GM12891 (cell line): ENCODE measurements at regions not wholly inside any gene's neighbourhood (a gene's known extent, or its start where the extent isn't known, plus 50 kb on each side); places are given as distances from the start of the nearest gene placed in this dataset.

ENCODE experiments used
- DNase-seq: peaks from one replicate; pipeline ENCODE4 v3.0.0; 2011; ENCODE audit warnings: low spot score; ENCODE audit not compliant: insufficient read length
- FAIRE-seq: peaks from 2 replicates; lab custom pipeline; 2011; peaks lifted over from hg19 to GRCh38; lab: Jason Lieb, UNC
- PAX5 ChIP-seq: IDR thresholded peaks from 2 replicates; pipeline ENCODE4 v1.6.1; 2011; ENCODE audit warnings: low read length, moderate library complexity, mild to moderate bottlenecking; ENCODE audit not compliant: insufficient read depth, severe bottlenecking
- POLR2A ChIP-seq: IDR thresholded peaks from 2 replicates; pipeline ENCODE4 v1.6.1; 2011; ENCODE audit warnings: low read depth, low read length, control low read depth
- POLR2AphosphoS5 ChIP-seq: IDR thresholded peaks from 2 replicates; pipeline ENCODE4 v1.6.1; 2011; ENCODE audit warnings: low read depth, low read length, control low read depth
- POU2F2 ChIP-seq: IDR thresholded peaks from 2 replicates; pipeline ENCODE4 v1.6.1; 2011; ENCODE audit warnings: low read depth, mild to moderate bottlenecking, control low read depth, low read length, moderate library complexity
- SPI1 ChIP-seq: IDR thresholded peaks from 2 replicates; pipeline ENCODE4 v1.6.1; 2011; ENCODE audit warnings: low read depth, low read length, control low read depth
- TAF1 ChIP-seq: IDR thresholded peaks from 2 replicates; pipeline ENCODE4 v1.6.1; 2011; ENCODE audit warnings: low read depth, low read length, control low read depth

DNA sequence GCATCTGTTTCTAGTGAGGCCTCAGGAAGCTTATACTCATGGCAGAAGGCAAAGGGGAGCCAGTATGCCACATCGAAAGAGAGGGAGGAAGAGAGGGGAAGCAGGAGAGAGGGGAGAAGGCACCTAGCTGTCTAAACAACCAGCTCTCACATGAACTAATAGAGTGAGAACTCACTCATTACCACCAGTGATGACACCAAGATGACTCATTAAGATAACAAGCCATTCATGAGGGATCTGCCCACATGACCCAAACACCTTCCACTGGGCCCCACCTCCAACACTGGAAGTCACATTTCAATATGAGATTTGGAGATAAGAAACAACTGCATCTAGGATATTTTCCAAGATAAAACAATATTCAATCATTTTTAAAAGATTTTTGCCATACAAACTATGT, 753.9 kb upstream of the ZEB2 start:
- FAIRE-seq = no peak
- TF ChIP-seq POLR2A (no peak), POLR2AphosphoS5 (no peak), TAF1 (no peak), SPI1 (no peak), POU2F2 (no peak), PAX5 (no peak)
- DNase-seq = no peak

DNA sequence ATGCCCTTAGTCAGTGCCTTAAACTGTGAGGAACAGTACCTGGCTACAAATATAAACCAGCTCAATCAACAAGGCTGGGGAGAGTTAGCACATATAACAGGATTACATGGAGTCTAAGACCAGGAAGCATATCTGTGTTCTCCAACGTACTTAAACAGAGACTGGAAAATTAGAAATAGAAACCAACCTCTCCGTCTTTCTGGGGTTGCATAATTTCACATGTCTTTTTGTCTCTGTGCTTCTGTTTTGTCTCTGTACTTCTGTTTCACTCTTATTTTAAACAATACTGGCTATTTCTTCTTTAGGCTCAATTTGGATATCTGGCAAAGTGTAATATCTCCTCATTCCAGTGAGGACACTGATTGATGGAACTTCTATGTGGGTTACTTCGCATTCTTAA, 749.0 kb upstream of the ZEB2 start:
- no peak for TF ChIP-seq TAF1
- TF ChIP-seq SPI1 = no peak
- TF ChIP-seq POLR2A = no peak
- no peak for TF ChIP-seq POLR2AphosphoS5
- no peak for TF ChIP-seq PAX5
- TF ChIP-seq POU2F2 = no peak
- no peak for FAIRE-seq
- no peak for DNase-seq

DNA sequence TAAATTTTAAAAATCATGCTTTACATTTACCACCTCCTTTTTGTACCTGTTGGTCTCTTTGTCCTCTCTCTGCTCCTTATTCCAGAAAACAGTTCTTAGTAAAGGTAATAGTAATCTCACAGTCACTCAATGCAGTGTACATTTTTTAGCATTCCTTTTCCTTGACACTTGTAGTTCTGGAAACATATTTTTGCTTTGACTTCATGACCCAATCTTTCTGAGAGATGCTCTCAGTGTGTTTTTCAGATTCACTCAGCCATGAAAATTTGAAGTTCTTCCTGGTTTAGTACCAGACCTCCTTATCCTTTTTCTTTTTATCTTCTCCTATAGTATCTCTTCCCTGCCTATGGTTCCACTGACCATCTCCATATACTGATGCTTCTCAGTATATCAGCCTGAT, 747.5 kb upstream of the ZEB2 start:
- no peak for FAIRE-seq
- no peak for TF ChIP-seq POLR2AphosphoS5
- TF ChIP-seq POLR2A = no peak
- no peak for TF ChIP-seq PAX5
- TF ChIP-seq SPI1 = no peak
- TF ChIP-seq TAF1 = no peak
- no peak for TF ChIP-seq POU2F2
- DNase-seq = no peak

DNA sequence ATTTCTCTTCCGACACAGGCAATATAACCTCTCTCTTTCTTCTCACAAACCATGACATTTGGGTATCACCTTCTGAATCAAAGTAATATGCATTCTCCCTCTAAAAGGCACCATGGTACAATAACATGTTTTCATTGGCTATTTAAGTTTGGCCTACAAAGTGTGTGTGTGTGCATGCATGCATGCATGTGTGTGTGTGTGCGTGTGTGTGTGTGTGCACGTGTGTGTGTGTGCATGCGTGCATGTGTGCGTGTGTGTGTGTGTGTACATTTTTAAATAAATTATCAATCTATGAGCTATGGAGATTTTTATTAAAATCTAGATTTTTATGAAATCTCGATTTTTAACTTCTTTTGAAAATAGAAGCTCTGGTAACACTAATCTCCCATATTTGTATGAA, 745.3 kb upstream of the ZEB2 start:
- DNase-seq (no peak), FAIRE-seq (no peak)
- TF ChIP-seq SPI1 (no peak), TAF1 (no peak), POU2F2 (no peak), PAX5 (no peak), POLR2A (no peak), POLR2AphosphoS5 (no peak)

DNA sequence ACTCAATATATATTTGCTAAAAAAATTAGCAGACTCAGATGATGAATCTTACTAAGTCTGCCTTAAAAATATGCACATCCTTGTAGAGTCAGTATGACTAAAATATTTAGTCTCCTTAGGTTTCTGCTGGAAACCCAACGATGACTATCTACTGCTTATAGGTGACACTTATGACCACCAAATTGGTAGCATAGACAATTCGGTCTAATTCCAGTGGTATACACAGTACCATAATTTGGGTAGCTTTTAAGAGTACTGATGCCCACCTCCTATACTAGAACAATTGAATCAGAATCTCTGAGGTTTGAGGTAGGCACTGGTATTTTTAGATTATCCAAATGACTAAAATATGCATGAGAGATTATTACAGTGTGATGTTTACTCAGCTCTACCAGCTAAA, 740.8 kb upstream of the ZEB2 start:
- FAIRE-seq (no peak), DNase-seq (no peak)
- TF ChIP-seq TAF1 (no peak), PAX5 (no peak), POLR2A (no peak), POLR2AphosphoS5 (no peak), SPI1 (no peak)

DNA sequence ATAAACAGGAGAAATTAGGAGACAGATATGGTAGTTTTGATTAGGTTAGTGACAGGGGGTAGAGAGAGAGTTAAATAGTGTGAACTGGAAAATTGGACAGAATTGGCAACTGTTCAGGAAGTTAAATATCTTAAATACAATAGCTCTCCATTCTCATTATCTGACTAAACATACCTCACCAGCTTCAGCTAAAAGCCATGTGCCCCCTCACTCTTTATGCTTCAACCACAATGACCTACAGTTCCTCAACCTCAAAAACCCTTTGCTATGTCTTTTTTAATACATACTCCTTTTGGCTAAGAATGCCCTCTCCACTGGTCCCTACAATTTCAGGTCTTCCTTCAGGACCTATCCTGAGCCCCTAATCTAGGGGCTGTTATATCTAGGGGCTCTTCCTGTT, 740.2 kb upstream of the ZEB2 start:
- no peak for FAIRE-seq
- no peak for DNase-seq
- TF ChIP-seq POLR2A = no peak
- TF ChIP-seq SPI1 = no peak
- no peak for TF ChIP-seq POLR2AphosphoS5
- TF ChIP-seq PAX5 = no peak
- no peak for TF ChIP-seq POU2F2
- TF ChIP-seq TAF1 = no peak

DNA sequence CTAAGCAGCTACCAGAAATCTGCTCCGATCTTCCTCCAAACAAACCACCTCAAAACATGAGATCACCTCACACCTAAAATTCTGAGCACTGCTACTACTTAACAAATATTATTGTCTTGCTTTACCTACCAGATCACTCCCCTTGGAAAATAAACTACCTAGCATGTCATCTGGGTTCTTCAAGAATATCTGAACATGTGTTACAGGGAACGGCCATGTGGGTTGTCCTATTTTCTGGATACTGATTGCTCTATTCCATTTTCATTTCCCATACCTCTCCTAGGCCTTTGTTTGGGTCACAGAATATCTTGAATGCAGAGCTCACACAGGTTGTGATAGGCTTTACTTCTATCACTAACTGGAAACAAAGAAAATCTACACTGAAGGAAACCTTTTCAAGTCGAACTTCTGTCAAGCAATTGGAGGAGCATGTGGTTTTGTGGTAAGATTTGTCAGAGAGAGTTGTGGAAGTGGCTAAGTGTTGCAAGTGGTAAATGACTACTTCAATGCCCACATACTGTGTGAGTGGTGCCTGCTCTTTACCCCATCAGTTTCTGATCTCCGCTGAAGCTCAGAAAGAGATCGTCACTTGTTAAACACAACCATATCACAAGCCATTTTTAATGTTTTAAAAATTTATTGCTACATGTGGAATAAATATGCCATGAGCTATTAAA, 739.1 kb upstream of the ZEB2 start:
- FAIRE-seq (no peak), DNase-seq (no peak)
- no peak for TF ChIP-seq PAX5
- TF ChIP-seq SPI1 = no peak
- no peak for TF ChIP-seq POU2F2
- TF ChIP-seq POLR2A = no peak
- no peak for TF ChIP-seq TAF1
- TF ChIP-seq POLR2AphosphoS5 = no peak

DNA sequence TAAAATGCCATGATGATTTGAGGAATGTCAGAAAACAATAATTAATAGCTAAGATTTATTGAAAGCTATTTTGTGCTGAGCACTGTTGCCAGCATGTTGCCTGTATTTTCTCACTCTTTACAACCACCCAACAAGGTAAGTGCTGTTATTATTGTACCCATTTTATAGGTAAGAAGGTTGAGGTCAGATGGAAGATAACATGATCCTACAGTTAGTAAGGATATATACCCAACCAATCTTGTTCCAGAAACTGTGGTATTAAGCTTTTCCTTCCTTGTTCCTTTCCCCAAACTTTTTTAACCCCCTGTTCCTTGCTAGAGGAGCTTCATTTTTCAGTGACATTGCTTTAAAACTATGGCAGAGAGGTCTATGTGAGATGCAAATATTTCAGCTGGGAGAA, 738.0 kb upstream of the ZEB2 start:
- FAIRE-seq (no peak), DNase-seq (no peak)
- no peak for TF ChIP-seq PAX5
- no peak for TF ChIP-seq POU2F2
- TF ChIP-seq SPI1 = no peak
- no peak for TF ChIP-seq POLR2A
- no peak for TF ChIP-seq TAF1
- TF ChIP-seq POLR2AphosphoS5 = no peak

DNA sequence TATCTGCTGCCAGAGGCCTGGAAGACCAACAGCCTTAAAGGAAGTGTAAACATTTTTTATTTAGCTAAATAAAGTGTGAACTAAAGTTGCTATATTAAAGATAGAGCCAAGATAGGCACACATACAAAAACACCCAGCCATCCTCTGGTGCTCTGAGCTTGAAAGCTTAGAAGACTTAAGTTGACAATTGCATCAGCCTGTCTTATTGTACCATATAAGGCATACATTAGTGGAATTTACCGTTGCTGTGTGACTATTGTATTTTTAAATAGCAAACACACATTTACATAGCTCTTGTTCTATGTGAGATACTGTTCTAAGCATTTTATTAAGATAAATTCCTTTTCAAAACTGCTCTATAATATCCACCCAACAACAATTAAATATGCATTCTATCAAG, 736.6 kb upstream of the ZEB2 start:
- no peak for FAIRE-seq
- TF ChIP-seq TAF1 = no peak
- no peak for TF ChIP-seq POU2F2
- TF ChIP-seq POLR2AphosphoS5 = no peak
- no peak for TF ChIP-seq PAX5
- no peak for TF ChIP-seq SPI1
- TF ChIP-seq POLR2A = no peak
- no peak for DNase-seq

DNA sequence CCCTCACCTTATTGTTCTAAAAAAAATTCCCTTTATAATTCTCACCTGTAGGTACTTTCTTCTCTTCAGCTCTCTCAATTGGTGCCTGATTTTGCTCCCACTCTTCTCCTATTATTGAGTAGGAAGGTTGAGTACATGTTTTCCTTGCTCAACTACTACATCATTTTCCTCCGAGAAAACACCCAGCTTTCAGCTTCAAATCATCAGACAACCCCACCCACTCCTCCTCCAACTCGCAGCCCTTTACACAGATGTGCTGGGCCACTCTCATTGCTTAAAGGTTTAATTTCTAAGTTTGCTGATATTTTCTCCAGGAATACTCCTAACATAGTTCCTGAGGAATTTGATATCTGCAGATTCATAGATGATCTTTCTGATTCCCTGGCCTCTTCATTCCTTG, 734.4 kb upstream of the ZEB2 start:
- no peak for TF ChIP-seq TAF1
- no peak for TF ChIP-seq SPI1
- no peak for TF ChIP-seq PAX5
- no peak for TF ChIP-seq POLR2A
- no peak for TF ChIP-seq POU2F2
- no peak for TF ChIP-seq POLR2AphosphoS5
- DNase-seq (no peak), FAIRE-seq (no peak)
